Sigmoid colon (tissue), 6 donors: ENCODE measurements at regions not wholly inside any gene's neighbourhood (a gene's known extent, or its start where the extent isn't known, plus 50 kb on each side); places are given as distances from the start of the nearest gene placed in this dataset.
A peak's percentile ranks its signal among the peaks of the same experiment; 100 is the strongest.

Source experiments
- DNase-seq: peaks from one replicate; pipeline ENCODE4 v3.0.0-alpha.2; 2019
- H3K27ac ChIP-seq, 4 donors: fragments of 200-600 bp; sonication (generic); one replicate each; pipeline ENCODE4 v1.5.1; 2016 to 2019; ENCODE audit warnings: mild to moderate bottlenecking in 1 of 4
- H3K27me3 ChIP-seq, 3 donors: fragments of 200-600 bp; sonication (generic); one replicate each; pipeline ENCODE4 v1.5.1; 2019; ENCODE audit warnings: mild to moderate bottlenecking in 1 of 3
- H3K36me3 ChIP-seq, 4 donors: fragments of 200-600 bp; sonication (generic); one replicate each; pipeline ENCODE4 v1.5.1; 2016 to 2019
- H3K4me1 ChIP-seq, 4 donors: fragments of 200-600 bp; sonication (generic); one replicate each; pipeline ENCODE4 v1.5.1; 2017 to 2019
- H3K4me3 ChIP-seq, 4 donors: fragments of 200-600 bp; sonication (generic); one replicate each; pipeline ENCODE4 v1.5.1; 2017 to 2019; ENCODE audit warnings: mild to moderate bottlenecking in 2 of 4, moderate library complexity in 1 of 4
- H3K9me3 ChIP-seq, 4 donors: fragments of 200-600 bp in 3 of 4; sonication (generic) in 3 of 4; one replicate each; pipeline versions ENCODE4 v1.5.1 to v1.6.1; 2013 to 2019
- EP300 ChIP-seq, 4 donors: sonication (generic); formaldehyde crosslinking; IDR thresholded peaks; one replicate each; pipeline ENCODE4 v1.6.1; 2017; ENCODE audit warnings: antibody characterized with exemption in 4 of 4
- POLR2A ChIP-seq, 2 donors: fragments of 450-650 bp; IDR thresholded peaks; one replicate each; pipeline ENCODE4 v1.6.1; 2016; ENCODE audit warnings: antibody characterized with exemption in 2 of 2, mild to moderate bottlenecking in 2 of 2, moderate library complexity in 2 of 2
- POLR2AphosphoS5 ChIP-seq, 4 donors: sonication (generic); formaldehyde crosslinking; IDR thresholded peaks; one replicate each; pipeline ENCODE4 v1.6.1; 2017; ENCODE audit warnings: antibody characterized with exemption in 4 of 4
- WGBS, 2 donors: extraction: QIAGEN DNeasy Blood & Tissue Kit; methylation state at CpG; one replicate each; pipeline ENCODE4 v1.1.7; 2013; 5-methylcytosine and 5-hydroxymethylcytosine counted together
- intact Hi-C: fragments of 100-400 bp; cut with DNase I; formaldehyde crosslinking; loops from one replicate; pipeline ENCODE4 v1.15.1; 2023
- TF ChIP-seq, protein P1 (sequence below), 4 experiments: fragments of 450-650 bp in 3 of 4; fragments of 200-600 bp in 1 of 4; IDR thresholded peaks; one replicate each; pipeline ENCODE4 v1.5.1; 2016 to 2019; ENCODE audit warnings: antibody characterized with exemption in 4 of 4, mild to moderate bottlenecking in 3 of 4, moderate library complexity in 2 of 4
- donor health status: healthy with polysubstance abuse.
- donor health status: healthy.

DNA sequence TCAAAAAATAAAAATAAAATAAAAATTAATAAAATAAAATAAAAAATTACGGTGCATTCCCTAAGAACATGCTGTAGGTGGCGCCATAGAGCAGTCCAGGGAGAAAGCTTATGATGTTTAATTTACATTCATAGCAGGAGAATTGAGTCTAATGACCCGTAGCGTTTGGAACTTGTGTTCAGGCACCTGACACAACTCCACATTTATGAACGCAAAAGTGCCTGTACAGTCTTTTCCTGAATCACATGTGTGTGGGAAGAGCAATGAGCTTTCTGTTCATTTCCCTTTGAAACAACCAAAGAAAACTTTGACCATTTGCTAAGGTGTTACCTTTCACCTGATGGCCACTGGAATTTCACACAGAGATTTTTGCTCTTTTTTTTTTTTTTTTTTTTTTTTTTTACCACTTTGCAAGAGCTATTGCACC is 60.6 kb upstream of the KCNA1 start:
- TF ChIP-seq POLR2AphosphoS5 (IDR thresholded peaks at IDR 0.05), result no peak
- TF ChIP-seq, protein P1, sequence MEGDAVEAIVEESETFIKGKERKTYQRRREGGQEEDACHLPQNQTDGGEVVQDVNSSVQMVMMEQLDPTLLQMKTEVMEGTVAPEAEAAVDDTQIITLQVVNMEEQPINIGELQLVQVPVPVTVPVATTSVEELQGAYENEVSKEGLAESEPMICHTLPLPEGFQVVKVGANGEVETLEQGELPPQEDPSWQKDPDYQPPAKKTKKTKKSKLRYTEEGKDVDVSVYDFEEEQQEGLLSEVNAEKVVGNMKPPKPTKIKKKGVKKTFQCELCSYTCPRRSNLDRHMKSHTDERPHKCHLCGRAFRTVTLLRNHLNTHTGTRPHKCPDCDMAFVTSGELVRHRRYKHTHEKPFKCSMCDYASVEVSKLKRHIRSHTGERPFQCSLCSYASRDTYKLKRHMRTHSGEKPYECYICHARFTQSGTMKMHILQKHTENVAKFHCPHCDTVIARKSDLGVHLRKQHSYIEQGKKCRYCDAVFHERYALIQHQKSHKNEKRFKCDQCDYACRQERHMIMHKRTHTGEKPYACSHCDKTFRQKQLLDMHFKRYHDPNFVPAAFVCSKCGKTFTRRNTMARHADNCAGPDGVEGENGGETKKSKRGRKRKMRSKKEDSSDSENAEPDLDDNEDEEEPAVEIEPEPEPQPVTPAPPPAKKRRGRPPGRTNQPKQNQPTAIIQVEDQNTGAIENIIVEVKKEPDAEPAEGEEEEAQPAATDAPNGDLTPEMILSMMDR (IDR thresholded peaks at IDR 0.05), result peak in 3 of 4 experiments; percentile 44 to 77 (median 52)
- no peak overlapping the region for H3K4me3 ChIP-seq
- H3K4me1 ChIP-seq, result no peaks in the 10 kb centered on the region
- H3K36me3 ChIP-seq, result no peaks in the 10 kb centered on the region
- intact Hi-C loops, result no loop called here
- WGBS, 2 donors, result 1 to 9% methylated on average over 5 of the region's 5 CpGs
- H3K27ac ChIP-seq, result no peak overlapping the region
- DNase-seq, result no peak
- H3K9me3 ChIP-seq, result no peaks in the 10 kb centered on the region
- no peaks in the 10 kb centered on the region for H3K27me3 ChIP-seq

DNA sequence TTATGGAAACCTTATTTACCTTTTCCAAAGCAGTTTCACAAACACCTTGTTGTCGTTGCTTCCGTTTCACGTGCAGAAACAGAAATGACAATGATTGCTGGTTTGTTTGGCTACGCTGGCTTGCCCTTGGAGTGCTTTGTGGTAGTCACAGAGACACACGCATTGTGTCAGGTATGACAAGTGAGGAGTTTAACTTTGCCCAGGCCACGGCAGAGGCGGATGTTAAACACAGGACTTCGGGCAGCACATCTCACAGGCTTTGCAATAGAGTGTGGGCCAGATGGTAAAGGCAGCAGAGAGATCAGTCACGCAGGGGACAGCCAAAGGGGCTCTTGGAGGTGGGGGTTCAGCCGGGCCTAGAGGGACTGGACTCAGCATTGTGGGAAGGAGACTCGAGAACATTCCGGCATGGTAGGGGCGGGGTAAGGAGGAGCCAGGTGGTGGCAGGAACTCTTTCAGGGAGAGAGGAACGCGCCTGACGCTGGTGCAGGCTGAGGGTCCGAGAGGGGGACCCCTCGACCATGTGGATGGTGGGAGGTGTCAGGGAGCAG is 59.8 kb upstream of the KCNA1 start:
- no peak for DNase-seq
- no peak overlapping the region for H3K27ac ChIP-seq
- intact Hi-C loops, result no loop called here
- H3K4me3 ChIP-seq, result no peak overlapping the region
- no peaks in the 10 kb centered on the region for H3K9me3 ChIP-seq
- 63 to 68% methylated on average over 18 of the region's 18 CpGs for WGBS, 2 donors
- H3K4me1 ChIP-seq, result no peaks in the 10 kb centered on the region
- no peaks in the 10 kb centered on the region for H3K36me3 ChIP-seq
- no peaks in the 10 kb centered on the region for H3K27me3 ChIP-seq
- TF ChIP-seq POLR2AphosphoS5 (IDR thresholded peaks at IDR 0.05), result no peak
- TF ChIP-seq, protein P1 (IDR thresholded peaks at IDR 0.05), result no peak
- TF ChIP-seq EP300 (IDR thresholded peaks at IDR 0.05), result no peak
- no peak for TF ChIP-seq POLR2A (IDR thresholded peaks at IDR 0.05)

DNA sequence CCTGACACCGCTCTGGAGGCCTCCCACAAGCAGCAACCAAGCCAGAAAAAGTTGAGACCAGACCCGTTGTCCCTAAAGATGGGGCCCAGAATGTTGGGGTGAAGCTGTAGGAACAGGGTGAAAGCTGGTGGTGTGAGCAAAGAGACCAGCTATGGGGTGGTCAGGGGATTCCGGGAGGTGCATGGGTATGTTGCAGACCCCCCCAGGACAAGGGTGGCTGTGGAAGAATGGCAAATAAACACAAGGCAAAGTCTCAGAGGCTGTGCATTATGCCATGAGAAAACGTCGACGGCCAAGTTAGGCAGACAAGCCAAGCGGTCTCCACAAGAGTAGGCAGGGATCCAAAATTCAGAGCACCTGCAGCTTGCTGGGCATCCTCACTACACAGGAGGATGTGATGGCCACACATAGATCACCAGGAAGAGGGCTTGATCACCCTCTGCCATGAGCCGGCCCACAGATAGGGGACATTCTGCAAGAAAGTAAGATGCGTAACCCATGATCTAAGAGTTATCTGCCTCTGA is 58.8 kb upstream of the KCNA1 start:
- H3K4me1 ChIP-seq, result peaks cover 0 to 3% (median 0%) of the 10 kb centered on the region in 4 donors
- no peak overlapping the region for H3K4me3 ChIP-seq
- H3K27me3 ChIP-seq, result no peaks in the 10 kb centered on the region
- H3K36me3 ChIP-seq, result no peaks in the 10 kb centered on the region
- no peak for TF ChIP-seq POLR2A (IDR thresholded peaks at IDR 0.05)
- TF ChIP-seq EP300 (IDR thresholded peaks at IDR 0.05), result no peak
- no peaks in the 10 kb centered on the region for H3K9me3 ChIP-seq
- H3K27ac ChIP-seq, result no peak overlapping the region
- intact Hi-C loops, result no loop called here
- WGBS, 2 donors, result 96% methylated on average over 9 of the region's 9 CpGs
- no peak for DNase-seq

DNA sequence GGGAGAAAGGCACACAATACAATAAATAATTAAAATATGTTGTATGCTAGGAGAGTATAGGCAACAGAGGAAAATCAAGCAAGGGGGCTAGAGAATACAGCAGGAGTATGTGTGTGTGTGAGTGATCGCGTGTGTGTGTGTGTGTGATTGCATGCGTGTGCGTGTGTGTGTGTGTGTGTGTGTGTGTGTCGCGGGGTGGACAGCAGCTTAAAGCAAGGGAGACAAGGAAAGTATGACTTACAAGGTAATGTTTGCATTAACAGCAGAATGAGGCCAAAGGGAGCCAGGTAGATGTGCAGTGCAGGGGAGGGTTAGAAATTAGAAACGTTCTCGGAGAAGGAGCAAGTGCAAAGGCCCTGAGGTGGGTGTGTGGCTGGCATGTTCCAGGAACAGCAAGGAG is 57.4 kb upstream of the KCNA1 start:
- no peak overlapping the region for H3K27ac ChIP-seq
- H3K4me3 ChIP-seq, result no peak overlapping the region
- DNase-seq, result no peak
- 87 to 94% methylated on average over 8 of the region's 8 CpGs for WGBS, 2 donors
- peaks cover 0 to 3% (median under 1%) of the 10 kb centered on the region in 4 donors for H3K4me1 ChIP-seq
- no peaks in the 10 kb centered on the region for H3K27me3 ChIP-seq
- no peaks in the 10 kb centered on the region for H3K9me3 ChIP-seq
- TF ChIP-seq EP300 (IDR thresholded peaks at IDR 0.05) (no peak), POLR2AphosphoS5 (IDR thresholded peaks at IDR 0.05) (no peak), POLR2A (IDR thresholded peaks at IDR 0.05) (no peak)
- TF ChIP-seq, protein P1 (IDR thresholded peaks at IDR 0.05), result no peak
- intact Hi-C loops, result no loop called here
- no peaks in the 10 kb centered on the region for H3K36me3 ChIP-seq

DNA sequence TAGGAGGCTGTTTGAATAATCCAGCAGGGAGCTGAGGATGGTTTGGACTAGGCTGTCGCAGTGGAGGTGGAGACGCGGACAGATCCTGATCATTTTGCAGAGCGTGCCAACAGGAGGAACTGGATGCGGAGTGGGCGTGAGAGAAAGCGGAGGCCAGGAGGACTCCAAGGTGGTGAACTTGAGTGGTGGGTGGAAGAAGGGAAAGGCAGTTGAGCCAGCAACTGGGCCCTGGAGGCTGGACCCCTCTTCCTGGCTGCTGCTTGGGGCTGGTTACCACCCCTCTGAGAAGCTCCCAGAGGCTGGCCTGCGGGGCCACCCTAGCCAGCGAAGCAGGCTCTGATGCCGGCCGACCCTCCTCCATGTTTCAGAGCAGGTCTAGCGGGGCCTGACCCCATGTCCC is 56.8 kb upstream of the KCNA1 start:
- TF ChIP-seq POLR2A (IDR thresholded peaks at IDR 0.05) (no peak), EP300 (IDR thresholded peaks at IDR 0.05) (no peak), POLR2AphosphoS5 (IDR thresholded peaks at IDR 0.05) (no peak)
- TF ChIP-seq, protein P1 (IDR thresholded peaks at IDR 0.05), result no peak
- WGBS, 2 donors, result 96% methylated on average over 12 of the region's 12 CpGs
- intact Hi-C loops, result no loop called here

More for the DNA sequence above, 56.8 kb upstream of the KCNA1 start:
- H3K4me1 ChIP-seq, result peaks cover 0 to 8% (median 7%) of the 10 kb centered on the region in 4 donors
- no peak overlapping the region for H3K4me3 ChIP-seq
- no peaks in the 10 kb centered on the region for H3K36me3 ChIP-seq
- no peaks in the 10 kb centered on the region for H3K27me3 ChIP-seq
- no peak for DNase-seq
- H3K9me3 ChIP-seq, result no peaks in the 10 kb centered on the region
- H3K27ac ChIP-seq, result no peak overlapping the region
